NB4 (cell line): ENCODE measurements at regions not wholly inside any gene's neighbourhood (a gene's known extent, or its start where the extent isn't known, plus 50 kb on each side); places are given as distances from the start of the nearest gene placed in this dataset.

Experiments used
- MYC ChIP-seq: IDR thresholded peaks from 2 replicates; pipeline ENCODE4 v1.6.1; 2011; ENCODE audit warnings: low read depth, low read length
- POLR2A ChIP-seq: IDR thresholded peaks from 2 replicates; pipeline ENCODE4 v1.6.1; 2011; ENCODE audit warnings: mild to moderate bottlenecking; ENCODE audit not compliant: insufficient read length; ENCODE audit errors: extremely low read depth
- TF ChIP-seq, protein P1 (sequence below): IDR thresholded peaks from one replicate; pipeline ENCODE4 v1.5.1; 2012; ENCODE audit warnings: low read depth, low read length

DNA sequence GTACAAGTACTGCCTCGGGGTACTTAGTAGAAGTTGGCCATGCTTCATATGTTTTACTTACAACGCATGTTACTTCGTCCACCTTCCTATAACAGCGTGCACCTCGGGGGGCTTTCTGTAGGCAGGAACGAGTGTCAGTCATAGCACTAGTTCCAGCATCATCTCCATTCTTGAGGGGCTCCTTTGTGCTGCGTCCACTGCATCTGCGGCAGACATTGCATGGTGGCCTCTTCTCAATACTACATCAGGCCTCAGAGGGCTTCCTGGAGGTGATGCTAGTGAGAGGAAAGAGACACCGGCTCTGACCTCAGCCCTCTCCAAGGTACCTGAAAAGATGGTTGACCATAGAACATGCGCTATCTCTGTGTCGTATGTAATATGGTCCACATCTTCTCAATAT, 121.2 kb upstream of the RTL1 start:
- TF ChIP-seq, protein P1, sequence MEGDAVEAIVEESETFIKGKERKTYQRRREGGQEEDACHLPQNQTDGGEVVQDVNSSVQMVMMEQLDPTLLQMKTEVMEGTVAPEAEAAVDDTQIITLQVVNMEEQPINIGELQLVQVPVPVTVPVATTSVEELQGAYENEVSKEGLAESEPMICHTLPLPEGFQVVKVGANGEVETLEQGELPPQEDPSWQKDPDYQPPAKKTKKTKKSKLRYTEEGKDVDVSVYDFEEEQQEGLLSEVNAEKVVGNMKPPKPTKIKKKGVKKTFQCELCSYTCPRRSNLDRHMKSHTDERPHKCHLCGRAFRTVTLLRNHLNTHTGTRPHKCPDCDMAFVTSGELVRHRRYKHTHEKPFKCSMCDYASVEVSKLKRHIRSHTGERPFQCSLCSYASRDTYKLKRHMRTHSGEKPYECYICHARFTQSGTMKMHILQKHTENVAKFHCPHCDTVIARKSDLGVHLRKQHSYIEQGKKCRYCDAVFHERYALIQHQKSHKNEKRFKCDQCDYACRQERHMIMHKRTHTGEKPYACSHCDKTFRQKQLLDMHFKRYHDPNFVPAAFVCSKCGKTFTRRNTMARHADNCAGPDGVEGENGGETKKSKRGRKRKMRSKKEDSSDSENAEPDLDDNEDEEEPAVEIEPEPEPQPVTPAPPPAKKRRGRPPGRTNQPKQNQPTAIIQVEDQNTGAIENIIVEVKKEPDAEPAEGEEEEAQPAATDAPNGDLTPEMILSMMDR: no peak
- TF ChIP-seq POLR2A (no peak), MYC (no peak)
